GM19397 (cell line): ENCODE measurements at regions not wholly inside any gene's neighbourhood (a gene's known extent, or its start where the extent isn't known, plus 50 kb on each side); places are given as distances from the start of the nearest gene placed in this dataset.
"Not testable (repeated sequence)": the region's sequence is repeated elsewhere in the genome, so short reads cannot be mapped to it uniquely, and the experiment has no call there.

Experiments used
- ATAC-seq: cut with Tn5 transposase; IDR thresholded peaks from one replicate; pipeline ENCODE4 v1.9.1; 2021; ENCODE audit warnings: mild to moderate bottlenecking, moderate library complexity; ENCODE audit not compliant: unreplicated experiment

GRCh38 chr12:38157933-38158401 is 158.6 kb upstream of the ALG10B start:
- no peak for ATAC-seq

DNA sequence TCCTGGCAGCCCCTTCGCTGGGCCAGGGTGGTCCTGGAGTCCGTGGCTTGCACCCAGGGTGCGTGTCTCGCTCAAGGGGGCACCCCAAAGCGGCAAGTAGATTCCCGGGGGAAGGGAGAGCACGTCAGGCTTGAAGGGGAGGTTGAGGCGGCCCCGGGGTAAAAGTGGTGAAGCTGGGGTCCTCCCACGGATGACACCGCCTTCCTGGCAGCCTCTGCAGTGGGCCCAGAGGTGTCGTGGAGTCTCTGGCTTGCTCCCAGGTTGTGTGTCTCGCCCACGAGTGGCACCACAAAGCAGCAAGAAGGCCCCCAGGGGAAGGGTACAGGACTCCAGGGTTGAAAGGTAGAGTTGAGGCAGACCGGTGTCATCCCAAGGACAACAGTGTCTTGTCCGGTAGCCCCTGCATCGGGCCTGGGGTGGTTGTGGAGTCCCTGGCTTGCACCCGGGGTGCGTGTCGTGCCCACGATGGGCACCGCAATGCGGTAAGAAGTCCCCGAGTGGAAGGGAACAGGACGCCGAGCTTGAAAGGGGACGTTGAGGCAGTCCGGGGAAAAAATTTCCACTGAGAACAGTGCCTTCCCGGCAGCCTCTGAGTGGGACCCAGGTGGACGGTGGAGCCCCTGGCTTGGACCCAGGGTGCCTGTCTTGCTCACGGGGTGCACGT is 158.0 kb upstream of the ALG10B start:
- ATAC-seq: no peak

GRCh38 chr12:38159092-38159551 is 157.5 kb upstream of the ALG10B start:
- ATAC-seq: no peak

DNA sequence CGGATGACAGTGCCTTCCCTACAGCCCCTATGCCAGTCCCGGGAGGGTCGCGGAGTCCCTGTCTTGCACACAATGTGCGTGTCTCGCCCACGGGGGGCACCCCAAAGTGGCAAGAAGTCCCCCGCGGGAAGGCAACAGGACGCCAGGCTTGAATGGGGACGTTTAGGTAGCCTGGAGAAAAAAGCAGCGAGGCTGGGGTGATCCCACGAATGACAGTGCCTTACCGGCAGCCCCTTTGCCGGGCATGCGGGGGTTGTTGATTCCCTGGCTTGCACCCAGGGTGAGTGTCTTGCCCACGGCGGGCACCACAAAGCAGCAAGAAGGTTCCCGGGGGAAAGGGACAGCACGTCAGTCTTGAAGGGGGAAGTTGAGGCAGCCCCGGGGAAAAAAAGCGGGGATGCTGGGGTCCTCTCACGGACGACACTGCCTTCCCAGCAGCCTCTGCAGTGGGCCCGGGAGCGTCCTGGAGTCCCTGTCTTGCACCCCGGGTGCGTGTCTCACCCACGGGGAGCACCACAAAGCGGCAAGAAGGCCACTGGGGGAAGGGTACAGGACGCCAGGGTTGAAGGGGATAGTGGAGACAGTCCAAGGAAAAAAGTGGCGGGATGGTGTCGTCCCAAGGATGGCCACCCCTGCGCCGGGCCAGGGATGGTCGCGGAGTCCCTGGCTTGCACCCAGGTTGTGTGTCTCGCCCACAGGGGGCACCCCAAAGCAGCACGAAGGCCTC is 156.8 kb upstream of the ALG10B start:
- no peak for ATAC-seq

DNA sequence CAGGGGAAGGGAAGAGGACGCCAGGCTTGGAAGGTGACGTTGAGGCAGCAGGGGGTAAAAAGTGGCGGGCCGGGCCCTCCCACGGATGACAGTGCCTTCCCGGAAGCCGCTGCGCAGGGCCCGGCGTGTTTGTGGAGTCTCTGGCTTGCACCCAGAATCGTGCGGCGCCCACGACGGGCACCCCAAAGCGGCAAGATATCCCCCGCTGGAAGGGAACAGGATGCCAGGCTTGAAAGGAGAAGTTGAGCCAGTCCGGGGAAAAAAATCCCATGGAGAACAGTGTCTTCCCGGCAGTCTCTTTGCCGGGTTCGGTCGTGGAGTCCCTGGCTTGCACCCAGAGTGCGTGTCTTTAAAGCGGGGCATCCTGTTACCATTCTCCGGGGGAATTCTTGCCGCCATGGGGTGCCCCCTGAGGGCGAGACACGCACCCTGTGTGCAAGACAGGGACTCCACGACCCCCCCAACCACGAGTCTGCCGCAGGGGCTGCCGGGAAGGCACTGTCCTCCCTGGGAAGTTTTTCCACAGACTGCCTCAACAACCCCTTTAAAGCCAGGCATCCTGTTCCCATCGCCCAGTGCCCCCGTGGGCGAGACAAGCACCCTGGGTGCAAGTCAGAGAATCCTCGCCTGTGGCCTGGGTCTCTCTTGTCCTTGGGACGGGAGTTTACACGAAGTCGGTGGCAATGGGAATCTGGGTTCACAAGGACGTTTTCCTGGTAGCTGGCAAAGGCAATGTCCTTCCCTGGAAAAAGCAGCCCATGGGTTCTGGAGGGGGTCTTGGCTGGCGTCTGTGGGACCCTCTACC is 156.1 kb upstream of the ALG10B start:
- no peak for ATAC-seq

DNA sequence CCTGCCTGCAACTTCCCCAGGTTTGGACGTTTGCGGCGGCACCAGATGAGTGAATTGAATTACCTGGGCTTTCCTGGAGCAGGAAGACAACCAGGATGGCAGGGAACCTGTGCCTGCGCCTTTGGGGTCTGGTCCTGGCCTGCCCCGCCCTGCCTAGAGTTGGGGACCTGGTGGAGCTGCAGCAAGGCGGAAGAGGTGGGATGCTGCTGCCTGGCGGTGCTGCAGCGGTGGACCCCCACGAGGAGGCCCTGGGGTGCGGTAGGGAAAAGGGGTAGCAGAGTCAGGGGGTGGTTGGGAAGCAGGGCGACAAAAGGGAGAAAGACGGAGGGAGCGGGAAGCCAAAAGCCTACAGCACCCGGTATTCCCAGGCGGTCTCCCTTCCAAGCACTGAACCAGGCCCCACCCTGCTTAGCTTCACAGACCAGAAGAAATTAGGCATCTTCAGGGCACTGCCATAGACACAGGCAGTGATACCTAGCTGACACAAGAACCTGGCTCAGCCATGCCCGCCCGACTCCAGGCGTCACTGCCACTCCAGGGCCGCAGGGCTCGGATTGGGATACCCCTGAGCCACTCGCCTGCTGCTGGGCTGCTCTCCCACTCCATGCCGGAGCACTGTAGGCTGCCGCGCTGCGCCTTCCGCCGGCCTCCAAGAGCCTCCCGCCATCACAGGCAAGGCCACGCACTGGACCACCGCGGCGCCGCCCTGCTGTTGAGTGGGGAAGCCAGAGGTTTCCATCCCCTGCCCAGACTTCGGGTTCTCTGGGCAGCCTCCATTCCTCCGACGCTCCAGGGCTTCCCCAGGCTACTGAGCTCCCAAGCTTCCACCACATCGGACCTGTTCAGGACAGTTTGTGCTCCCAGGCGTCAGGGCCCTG is 155.2 kb upstream of the ALG10B start:
- ATAC-seq: no peak

DNA sequence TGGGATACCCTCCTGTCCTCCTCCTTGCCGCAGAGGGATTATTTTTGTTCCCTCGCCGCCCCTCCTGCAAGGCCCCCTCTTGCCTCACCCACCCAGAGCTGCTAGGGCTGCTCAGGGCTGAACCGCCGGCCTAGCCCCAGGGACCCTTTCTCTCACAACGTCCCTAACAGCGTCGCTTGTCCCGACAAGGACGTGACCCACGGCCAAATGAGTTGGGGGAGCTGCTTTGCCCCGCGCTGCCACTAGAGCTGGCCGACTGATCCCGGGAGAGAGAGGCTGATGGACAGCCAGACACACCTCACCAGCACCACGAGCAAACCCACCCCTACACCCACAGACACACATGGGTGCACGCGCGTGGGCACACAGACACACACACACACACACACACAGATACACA is 154.6 kb upstream of the ALG10B start:
- no peak for ATAC-seq

DNA sequence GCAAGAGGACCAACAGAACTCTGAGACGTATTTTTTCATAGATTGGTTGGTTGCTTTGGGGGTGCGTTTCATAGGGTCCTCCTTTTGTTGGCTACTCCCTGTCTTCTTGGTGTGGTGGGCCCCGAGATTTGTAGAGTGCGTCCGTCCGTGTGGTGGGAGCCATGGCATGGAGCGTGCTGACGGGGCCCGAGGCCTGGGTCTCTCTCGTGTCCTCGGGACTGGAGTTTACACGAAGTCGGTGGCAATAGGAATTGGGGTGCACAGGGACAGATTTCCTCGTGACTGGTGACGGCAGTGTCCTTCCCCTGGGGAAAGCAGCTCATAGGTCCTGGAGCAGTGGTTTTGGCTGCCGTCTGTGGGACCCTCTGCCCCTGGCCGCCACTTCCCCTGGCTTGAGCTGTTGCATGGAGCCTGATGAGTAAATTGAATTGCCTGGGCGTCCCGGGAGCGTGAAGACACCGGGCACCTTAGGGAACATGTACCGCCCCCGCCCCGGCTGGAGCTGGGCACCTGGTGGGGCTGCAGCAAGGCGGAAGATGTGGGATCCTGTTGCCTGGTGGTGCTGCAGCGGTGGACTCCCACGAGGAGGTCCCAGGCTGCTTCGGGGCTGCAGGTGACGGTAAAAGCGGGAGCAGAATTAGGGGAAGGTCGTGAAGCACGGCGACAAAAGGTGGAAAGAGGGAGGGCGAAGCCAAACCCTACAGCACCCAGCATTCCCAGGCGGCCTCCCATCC is 153.7 kb upstream of the ALG10B start:
- no peak for ATAC-seq

GRCh38 chr12:38163442-38163801 is 153.2 kb upstream of the ALG10B start:
- ATAC-seq: no peak

DNA sequence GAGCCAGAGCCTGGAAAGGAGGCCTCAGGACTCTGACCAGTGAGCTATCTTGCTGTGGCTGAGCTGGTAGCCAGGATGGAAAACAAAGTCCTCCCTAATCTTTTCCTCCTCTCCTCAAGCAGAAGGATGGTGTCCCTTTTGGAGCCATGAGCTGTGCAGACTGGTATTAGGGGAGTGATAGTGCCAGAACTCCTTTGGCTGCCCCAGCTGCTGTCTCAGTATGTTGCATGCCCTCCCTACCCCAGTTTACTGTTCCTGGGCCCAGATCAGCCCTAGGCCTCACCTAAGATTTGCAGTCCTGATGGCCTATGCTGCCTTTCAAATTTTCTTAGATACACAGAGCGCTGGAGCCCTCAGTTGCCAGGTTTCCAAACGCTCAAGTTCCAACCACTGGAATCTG is 150.3 kb upstream of the ALG10B start:
- ATAC-seq: no peak

DNA sequence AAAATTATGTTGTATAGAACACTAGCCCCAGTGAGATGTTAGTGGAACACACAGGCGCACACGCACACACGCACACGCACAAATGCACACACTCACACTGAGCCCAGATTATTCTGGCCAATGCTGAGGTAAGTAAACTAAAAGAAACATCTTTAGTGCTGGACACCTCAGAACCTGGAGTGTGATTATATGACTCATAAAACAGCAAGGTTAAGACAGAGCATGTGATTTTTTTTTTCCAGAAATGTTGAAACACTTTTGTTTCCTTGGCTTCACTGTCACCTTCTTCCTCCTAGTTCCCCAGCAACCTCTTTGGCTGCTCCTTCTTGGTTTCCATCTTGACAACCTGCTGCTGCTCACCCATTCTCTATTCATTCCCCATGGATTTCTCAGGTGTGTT is 141.0 kb upstream of the ALG10B start:
- ATAC-seq: no peak

DNA sequence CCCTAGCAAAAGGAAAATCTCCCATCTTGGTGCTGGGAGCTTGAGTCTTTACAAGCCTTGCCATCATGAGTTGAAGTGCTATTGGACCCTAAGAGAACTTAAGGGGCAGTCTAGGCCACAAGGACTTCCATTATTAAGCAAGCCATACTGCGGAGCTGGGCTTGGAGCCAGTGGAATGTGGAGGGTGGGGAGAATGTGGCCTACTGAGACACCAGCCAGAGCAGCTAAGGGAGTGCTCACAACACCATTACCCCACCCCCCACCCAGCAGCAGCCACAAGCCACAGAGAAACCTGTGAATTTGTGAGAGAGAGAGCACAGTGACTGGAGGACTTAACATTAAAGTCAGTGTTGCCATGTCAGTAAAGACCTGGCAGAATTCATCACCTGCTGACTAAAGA is 133.0 kb upstream of the ALG10B start:
- not testable (repeated sequence) for ATAC-seq

- not testable (repeated sequence) for ATAC-seq
These were observed 119.3 kb upstream of the ALG10B start for GRCh38 chr12:38197286-38197685.

DNA sequence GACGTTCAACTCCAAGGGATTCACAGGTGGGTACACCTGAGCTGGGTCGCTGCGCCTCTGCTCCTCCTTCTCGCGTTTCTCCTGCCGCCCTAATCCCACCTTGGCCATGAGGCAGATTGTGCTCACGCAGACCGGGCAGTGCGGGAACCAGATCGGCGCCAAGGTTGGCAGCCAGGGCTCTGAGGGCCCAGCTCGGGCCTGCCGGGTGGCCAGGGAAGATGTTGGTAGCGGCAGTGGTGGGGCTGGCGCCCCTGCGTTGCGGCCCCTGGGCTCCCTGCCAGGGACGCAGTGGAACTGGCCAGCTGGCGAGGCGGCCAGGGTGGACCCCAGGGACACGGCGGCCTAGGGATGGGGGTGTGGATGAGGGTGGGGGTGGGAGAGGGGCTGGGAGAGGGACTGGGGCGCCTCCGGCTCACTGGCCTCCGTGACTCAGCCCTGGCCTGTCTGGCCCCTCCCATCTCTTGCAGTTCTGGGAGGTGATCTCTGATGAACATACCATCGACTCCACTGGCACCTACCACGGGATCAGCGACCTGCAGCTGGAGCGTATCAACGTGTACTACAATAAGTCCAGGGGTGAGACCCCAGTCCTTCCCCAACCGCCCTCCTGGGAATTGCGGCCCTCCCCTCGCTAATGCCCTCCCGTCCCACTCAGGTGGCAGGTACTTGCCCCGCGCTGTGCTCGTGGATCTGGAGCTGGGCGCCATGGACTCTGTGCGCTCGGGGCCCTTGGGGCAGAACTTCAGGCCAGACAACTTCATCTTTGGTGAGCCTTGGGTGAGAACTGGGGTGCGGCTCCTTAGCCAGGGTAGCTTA is 114.9 kb upstream of the ALG10B start:
- ATAC-seq: no peak

DNA sequence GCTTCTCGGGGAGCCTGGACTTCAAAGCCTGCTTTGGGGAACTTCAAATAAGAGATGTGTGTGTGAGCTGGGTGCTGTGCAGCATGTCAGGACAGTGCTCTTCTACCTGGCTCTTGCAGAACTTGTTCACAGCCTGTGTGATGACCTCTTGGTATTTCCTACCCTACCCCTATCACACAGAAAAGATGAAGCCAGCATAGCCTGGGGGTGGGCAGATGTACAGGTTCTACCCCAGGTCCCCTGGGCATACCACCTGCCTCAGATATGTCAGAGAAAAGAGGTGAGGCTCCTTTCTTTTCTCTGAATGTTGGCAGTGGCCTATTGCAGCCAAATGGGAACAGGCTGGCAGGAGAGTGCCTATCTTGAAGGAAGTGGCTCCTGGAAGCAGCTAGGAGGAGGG is 111.7 kb upstream of the ALG10B start:
- ATAC-seq: no peak

DNA sequence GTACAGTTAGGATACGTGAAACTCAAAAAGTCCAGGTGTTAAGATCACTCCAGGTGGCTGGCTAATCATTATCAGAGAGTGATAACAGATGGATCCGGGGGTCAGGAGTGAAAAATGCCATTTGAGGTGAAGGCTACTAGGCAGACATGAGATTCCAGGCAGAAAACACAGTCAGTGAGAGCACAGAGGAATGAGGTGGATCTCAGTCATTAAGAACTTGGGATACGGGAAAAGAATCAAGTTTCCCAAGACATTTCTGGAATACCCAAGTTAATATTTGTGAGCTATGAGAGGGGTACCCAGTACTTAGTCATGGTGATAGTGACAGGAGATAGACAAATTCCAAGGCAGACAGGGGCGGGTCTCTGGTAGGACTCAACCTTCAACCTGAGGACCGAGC is 94.6 kb upstream of the ALG10B start:
- ATAC-seq: no peak

DNA sequence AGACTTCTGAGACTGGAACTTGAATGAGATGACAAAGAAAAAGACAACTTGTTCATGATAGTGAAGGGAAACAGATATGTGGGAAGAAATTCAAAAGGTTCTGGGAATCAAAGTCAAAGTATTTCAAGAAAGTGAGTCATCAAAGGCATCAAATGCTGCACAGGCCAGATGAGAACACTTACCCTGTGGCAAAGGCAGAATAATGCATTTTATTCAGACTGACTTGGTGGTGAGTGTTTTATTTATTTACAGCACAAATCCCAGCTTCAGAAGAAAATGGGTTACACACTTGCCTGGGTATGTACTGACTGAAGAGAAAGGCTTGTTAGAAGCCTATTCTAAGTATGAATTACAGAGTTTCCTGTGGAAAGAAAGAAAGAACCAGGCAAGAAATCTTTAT is 78.2 kb upstream of the ALG10B start:
- not testable (repeated sequence) for ATAC-seq

- no peak for ATAC-seq
These were observed 62.8 kb upstream of the ALG10B start for GRCh38 chr12:38253778-38254177.

DNA sequence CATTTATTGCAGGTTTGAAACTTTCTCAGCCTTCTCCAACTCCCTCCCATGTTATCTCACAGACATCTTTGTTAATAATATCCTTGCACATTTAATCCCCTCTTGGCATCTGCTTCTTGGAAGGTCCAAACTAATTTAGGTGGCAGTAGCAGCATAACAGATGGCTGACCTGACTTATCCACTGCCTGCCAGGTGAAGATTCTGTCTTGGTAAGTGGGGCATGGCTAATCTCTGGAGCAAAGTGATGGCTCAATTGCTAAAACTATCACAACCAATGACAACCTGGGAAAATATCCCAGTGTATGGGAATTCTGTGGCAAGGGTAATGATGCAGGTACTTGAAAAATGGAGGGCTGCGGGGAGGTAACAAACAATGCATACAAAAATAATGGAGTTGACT is 58.2 kb upstream of the ALG10B start:
- no peak for ATAC-seq
